DND-41 (cell line): ENCODE measurements at regions not wholly inside any gene's neighbourhood (a gene's known extent, or its start where the extent isn't known, plus 50 kb on each side); places are given as distances from the start of the nearest gene placed in this dataset.

Experiments used
- EZH2 ChIP-seq: IDR thresholded peaks from 3 replicates; pipeline ENCODE4 v1.6.1; 2012; ENCODE audit warnings: borderline replicate concordance, low read depth, mild to moderate bottlenecking, moderate library complexity, low read length, inconsistent platforms; ENCODE audit not compliant: severe bottlenecking
- TF ChIP-seq, protein P1 (sequence below): IDR thresholded peaks from 2 replicates; pipeline ENCODE4 v1.5.1; 2012; ENCODE audit warnings: borderline replicate concordance, low read length, moderate library complexity, mild to moderate bottlenecking; ENCODE audit not compliant: poor library complexity, severe bottlenecking; ENCODE audit errors: extremely low read depth

DNA sequence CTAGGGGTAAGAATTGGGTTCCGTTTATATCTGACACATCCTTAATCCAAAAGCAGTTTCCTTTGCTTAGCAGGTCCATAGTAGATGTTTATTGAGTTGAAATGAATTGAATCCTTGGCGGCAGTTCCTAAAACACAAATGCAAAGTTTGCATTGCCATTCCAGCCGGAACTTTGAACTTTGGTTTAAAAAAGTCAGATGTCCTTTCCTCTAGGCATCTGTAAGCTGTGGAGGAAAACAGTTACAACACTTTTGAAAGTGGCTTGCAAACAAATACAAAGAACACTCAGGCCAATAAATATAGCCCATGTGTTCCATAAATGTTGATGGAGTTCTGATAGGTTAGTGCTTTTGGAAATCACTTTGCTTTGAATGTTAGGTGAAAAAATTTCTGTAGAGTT, 374.7 kb upstream of the RARB start:
- TF ChIP-seq, protein P1, sequence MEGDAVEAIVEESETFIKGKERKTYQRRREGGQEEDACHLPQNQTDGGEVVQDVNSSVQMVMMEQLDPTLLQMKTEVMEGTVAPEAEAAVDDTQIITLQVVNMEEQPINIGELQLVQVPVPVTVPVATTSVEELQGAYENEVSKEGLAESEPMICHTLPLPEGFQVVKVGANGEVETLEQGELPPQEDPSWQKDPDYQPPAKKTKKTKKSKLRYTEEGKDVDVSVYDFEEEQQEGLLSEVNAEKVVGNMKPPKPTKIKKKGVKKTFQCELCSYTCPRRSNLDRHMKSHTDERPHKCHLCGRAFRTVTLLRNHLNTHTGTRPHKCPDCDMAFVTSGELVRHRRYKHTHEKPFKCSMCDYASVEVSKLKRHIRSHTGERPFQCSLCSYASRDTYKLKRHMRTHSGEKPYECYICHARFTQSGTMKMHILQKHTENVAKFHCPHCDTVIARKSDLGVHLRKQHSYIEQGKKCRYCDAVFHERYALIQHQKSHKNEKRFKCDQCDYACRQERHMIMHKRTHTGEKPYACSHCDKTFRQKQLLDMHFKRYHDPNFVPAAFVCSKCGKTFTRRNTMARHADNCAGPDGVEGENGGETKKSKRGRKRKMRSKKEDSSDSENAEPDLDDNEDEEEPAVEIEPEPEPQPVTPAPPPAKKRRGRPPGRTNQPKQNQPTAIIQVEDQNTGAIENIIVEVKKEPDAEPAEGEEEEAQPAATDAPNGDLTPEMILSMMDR, result no peak
- TF ChIP-seq EZH2, result no peak
